Neural cell (in vitro differentiated cells): ENCODE measurements at regions not wholly inside any gene's neighbourhood (a gene's known extent, or its start where the extent isn't known, plus 50 kb on each side); places are given as distances from the start of the nearest gene placed in this dataset.

Source experiments
- H2AFZ ChIP-seq: fragments of 200-600, 300-800 bp; sonication (generic), shearing (Covaris generic); 2 replicates; pipeline ENCODE4 v1.6.0; 2014; ENCODE audit warnings: low read depth, mild to moderate bottlenecking, antibody characterized with exemption, low read length, moderate library complexity
- H3F3A ChIP-seq: fragments of 200-600 bp; shearing (Covaris generic); 2 replicates; pipeline ENCODE4 v1.6.1; 2016; ENCODE audit warnings: mild to moderate bottlenecking, moderate library complexity, mixed read lengths, antibody characterized with exemption, low read length; ENCODE audit not compliant: insufficient read depth, poor library complexity, severe bottlenecking
- H3K27ac ChIP-seq: fragments of 200-600, 300-800 bp; sonication (generic), shearing (Covaris generic); 2 replicates; pipeline ENCODE4 v1.5.1; 2014; ENCODE audit warnings: mild to moderate bottlenecking, low read length, moderate library complexity
- H3K27me3 ChIP-seq: fragments of 300-800, 200-600 bp; sonication (generic), shearing (Covaris generic); 2 replicates; pipeline ENCODE4 v1.6.0; 2014; ENCODE audit warnings: mild to moderate bottlenecking, low read depth, low read length, moderate library complexity; ENCODE audit not compliant: insufficient read depth
- H3K36me3 ChIP-seq: fragments of 300-800, 200-600 bp; sonication (generic), shearing (Covaris generic); 2 replicates; pipeline ENCODE4 v1.5.1; 2014; ENCODE audit warnings: mild to moderate bottlenecking, antibody characterized with exemption, low read length, moderate library complexity; ENCODE audit not compliant: insufficient read depth
- H3K4me2 ChIP-seq: fragments of 300-800, 200-600 bp; sonication (generic), shearing (Covaris generic); 2 replicates; pipeline ENCODE4 v1.6.0; 2014; ENCODE audit warnings: mild to moderate bottlenecking, low read length
- H3K4me3 ChIP-seq: fragments of 300-800, 200-600 bp; sonication (generic), shearing (Covaris generic); 2 replicates; pipeline ENCODE4 v1.5.1; 2014; ENCODE audit warnings: mild to moderate bottlenecking, low read length, moderate library complexity
- H3K79me2 ChIP-seq: fragments of 200-600 bp; shearing (Covaris generic); replicated peaks from 2 replicates; pipeline ENCODE4 v1.6.0; 2014; ENCODE audit warnings: mild to moderate bottlenecking, low read length, moderate library complexity; ENCODE audit not compliant: insufficient read depth
- H3K9ac ChIP-seq: fragments of 300-800, 200-600 bp; sonication (generic), shearing (Covaris generic); 2 replicates; pipeline ENCODE4 v1.6.1; 2016; ENCODE audit warnings: mild to moderate bottlenecking, low read length, mixed read lengths
- H3K9me2 ChIP-seq: fragments of 200-600 bp; shearing (Covaris generic); 2 replicates; pipeline ENCODE4 v1.6.1; 2016; ENCODE audit warnings: mild to moderate bottlenecking, low read length, mixed read lengths; ENCODE audit not compliant: insufficient read depth
- H3K9me3 ChIP-seq: fragments of 200-600, 300-800 bp; sonication (generic), shearing (Covaris generic); 2 replicates; pipeline ENCODE4 v1.6.1; 2016; ENCODE audit warnings: mild to moderate bottlenecking, mixed run types, low read length, moderate library complexity, mixed read lengths
- H4K20me1 ChIP-seq: fragments of 200-600 bp; shearing (Covaris generic); 2 replicates; pipeline ENCODE4 v1.6.1; 2016; ENCODE audit warnings: mild to moderate bottlenecking, mixed run types; ENCODE audit not compliant: insufficient read depth
- CTCF ChIP-seq: fragments of 450-650 bp; IDR thresholded peaks from 2 replicates; pipeline ENCODE4 v1.5.1; 2014; ENCODE audit warnings: antibody characterized with exemption, mild to moderate bottlenecking, moderate library complexity; ENCODE audit not compliant: poor library complexity, severe bottlenecking
- EP300 ChIP-seq: fragments of 450-650 bp; conservative IDR thresholded peaks from 2 replicates; pipeline ENCODE4 v1.6.1; 2014; ENCODE audit warnings: antibody characterized with exemption, mild to moderate bottlenecking, moderate library complexity; ENCODE audit not compliant: poor library complexity, severe bottlenecking
- EZH2 ChIP-seq: fragments of 200-600, 300-800 bp; shearing (Covaris generic), sonication (generic); IDR thresholded peaks from 2 replicates; pipeline ENCODE4 v1.6.1; 2014; ENCODE audit warnings: antibody characterized with exemption, low read length, borderline replicate concordance, mild to moderate bottlenecking; ENCODE audit not compliant: insufficient read depth, poor library complexity, severe bottlenecking
- MXI1 ChIP-seq: fragments of 450-650 bp; conservative IDR thresholded peaks from 2 replicates; pipeline ENCODE4 v1.6.1; 2014; ENCODE audit warnings: antibody characterized with exemption, mild to moderate bottlenecking; ENCODE audit not compliant: poor library complexity, severe bottlenecking
- POLR2AphosphoS5 ChIP-seq: IDR thresholded peaks from 2 replicates; pipeline ENCODE4 v1.6.1; 2012
- RAD21 ChIP-seq: fragments of 450-650 bp; conservative IDR thresholded peaks from 2 replicates; pipeline ENCODE4 v1.6.1; 2014; ENCODE audit warnings: antibody characterized with exemption, mild to moderate bottlenecking, moderate library complexity
- REST ChIP-seq: IDR thresholded peaks from 2 replicates; pipeline ENCODE4 v1.6.1; 2012; ENCODE audit warnings: borderline replicate concordance
- SMC3 ChIP-seq: fragments of 450-650 bp; conservative IDR thresholded peaks from 2 replicates; pipeline ENCODE4 v1.6.1; 2014; ENCODE audit warnings: antibody characterized with exemption, mild to moderate bottlenecking, moderate library complexity; ENCODE audit not compliant: poor library complexity
- TAF1 ChIP-seq: IDR thresholded peaks from 2 replicates; pipeline ENCODE4 v1.6.1; 2012; ENCODE audit warnings: low read depth

GRCh38 chr18:59784694-59785093 is 87.5 kb upstream of the CCBE1 start:
- TF ChIP-seq POLR2AphosphoS5 (no peak), TAF1 (no peak), REST (no peak), MXI1 (no peak), RAD21 (no peak), SMC3 (no peak), CTCF (no peak), EZH2 (no peak), EP300 (no peak)
- no peak overlapping the region for H3K9ac ChIP-seq

GRCh38 chr18:59783138-59783537 is 85.9 kb upstream of the CCBE1 start:
- TF ChIP-seq SMC3: peak; percentile 20
- peak; percentile 44 for TF ChIP-seq CTCF
- TF ChIP-seq MXI1: no peak
- no peak for TF ChIP-seq EZH2
- TF ChIP-seq POLR2AphosphoS5: no peak
- TF ChIP-seq TAF1: no peak
- Histone ChIP-seq H3K9me3 (no peaks in the 10 kb centered on the region), H3K4me2 (no peak overlapping the region), H3K9ac (no peak overlapping the region), H3K36me3 (no peaks in the 10 kb centered on the region), H3K27ac (no peak overlapping the region), H4K20me1 (no peaks in the 10 kb centered on the region), H3K4me3 (no peak overlapping the region), H3F3A (no peaks in the 10 kb centered on the region), H3K79me2 (no peaks in the 10 kb centered on the region), H2AFZ (no peak overlapping the region), H3K27me3 (no peaks in the 10 kb centered on the region), H3K9me2 (no peaks in the 10 kb centered on the region)

More at GRCh38 chr18:59784694-59785093, 87.5 kb upstream of the CCBE1 start:
- no peak overlapping the region for H2AFZ ChIP-seq
- no peaks in the 10 kb centered on the region for H3K9me2 ChIP-seq
- H3K27me3 ChIP-seq: no peaks in the 10 kb centered on the region
- no peak overlapping the region for H3K4me3 ChIP-seq
- no peaks in the 10 kb centered on the region for H3K36me3 ChIP-seq
- no peaks in the 10 kb centered on the region for H4K20me1 ChIP-seq
- no peaks in the 10 kb centered on the region for H3K9me3 ChIP-seq
- H3K4me2 ChIP-seq: no peak overlapping the region
- no peaks in the 10 kb centered on the region for H3K79me2 ChIP-seq
- H3F3A ChIP-seq: no peaks in the 10 kb centered on the region
- no peak overlapping the region for H3K27ac ChIP-seq
